Activated CD4-positive, alpha-beta T cell treated with anti-CD3 and anti-CD28 coated beads, Interleukin-2, Interleukin-6, amounts not matched to agents 100 ng/mL and 50 ng/mL, durations not matched to agents 16 hours and 8 hours (primary cell): ENCODE measurements at regions not wholly inside any gene's neighbourhood (a gene's known extent, or its start where the extent isn't known, plus 50 kb on each side); places are given as distances from the start of the nearest gene placed in this dataset.

Experiments
- DNase-seq: peaks from one replicate; pipeline ENCODE4 v3.0.0-alpha.2; 2020

DNA sequence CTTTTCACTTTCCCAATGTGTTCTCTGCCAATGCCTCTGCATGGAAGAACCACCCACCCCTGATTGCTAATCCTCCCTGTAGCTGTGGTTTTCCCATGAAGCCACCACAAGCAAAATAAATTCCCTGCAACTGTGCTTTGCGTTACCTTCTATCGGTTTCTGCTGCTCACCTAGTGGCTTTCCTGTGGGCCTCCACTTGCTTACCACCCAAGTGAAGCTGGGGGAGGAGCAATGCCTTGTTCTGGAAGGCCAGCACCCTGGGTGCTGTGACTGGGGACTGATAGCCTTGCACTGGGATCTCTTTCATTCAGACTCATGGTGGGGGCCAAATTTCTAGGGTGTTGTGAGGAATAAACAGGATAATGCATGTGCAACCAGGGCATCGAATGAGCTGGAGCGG is 56.3 kb upstream of the GDNF start:
- DNase-seq, result no peak

DNA sequence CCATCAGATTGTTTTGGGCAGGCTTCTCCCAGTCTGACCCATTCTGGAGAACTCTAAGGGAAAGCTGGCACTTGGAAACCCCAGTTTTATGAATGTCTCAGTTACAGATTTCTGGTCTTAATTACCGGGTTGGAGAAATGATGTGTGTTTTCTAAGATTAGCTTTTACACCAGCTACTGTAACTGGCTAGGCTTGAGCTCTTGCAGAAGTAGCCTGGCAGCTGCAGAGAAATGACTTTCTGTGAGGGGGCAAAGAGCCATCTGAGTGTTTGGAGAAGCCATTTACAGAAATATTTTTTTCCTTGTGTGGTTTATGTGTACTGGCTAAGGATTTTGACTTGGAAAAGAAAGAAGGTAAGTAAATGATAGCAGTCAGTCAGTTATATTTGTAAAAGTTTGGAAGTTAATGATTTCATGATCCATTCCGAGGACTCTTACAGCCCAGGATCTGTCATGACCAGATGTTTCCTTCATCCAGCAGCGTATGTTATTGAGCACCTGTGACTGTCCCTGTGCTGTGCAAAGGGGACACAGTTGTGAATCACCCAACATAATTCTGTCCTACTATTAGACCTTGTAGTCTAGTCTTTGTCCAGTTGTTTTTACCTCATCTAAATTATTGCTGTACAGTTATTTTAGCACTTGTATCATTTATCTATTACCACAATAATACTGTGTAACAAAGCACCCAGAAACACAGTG is 53.7 kb upstream of the GDNF start:
- no peak for DNase-seq

DNA sequence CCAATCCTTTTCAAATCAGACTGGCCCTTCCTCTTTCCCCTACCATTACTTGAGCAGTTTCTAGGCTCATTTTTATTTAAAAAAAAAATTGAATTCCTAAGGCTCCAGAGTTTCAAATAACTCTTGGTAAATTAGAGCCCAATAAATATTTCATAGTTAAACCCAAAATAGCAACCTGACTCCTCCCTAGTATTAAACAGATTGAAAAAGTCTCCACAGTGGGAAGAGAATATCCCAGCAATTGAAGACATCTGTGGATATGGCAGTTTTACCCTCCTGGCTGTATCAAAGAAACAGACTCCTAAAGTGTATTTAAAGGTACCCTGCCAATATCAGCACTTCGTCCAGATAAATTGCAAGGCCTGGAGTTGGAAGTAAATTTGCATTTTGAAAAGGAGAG is 52.7 kb upstream of the GDNF start:
- DNase-seq, result no peak

DNA sequence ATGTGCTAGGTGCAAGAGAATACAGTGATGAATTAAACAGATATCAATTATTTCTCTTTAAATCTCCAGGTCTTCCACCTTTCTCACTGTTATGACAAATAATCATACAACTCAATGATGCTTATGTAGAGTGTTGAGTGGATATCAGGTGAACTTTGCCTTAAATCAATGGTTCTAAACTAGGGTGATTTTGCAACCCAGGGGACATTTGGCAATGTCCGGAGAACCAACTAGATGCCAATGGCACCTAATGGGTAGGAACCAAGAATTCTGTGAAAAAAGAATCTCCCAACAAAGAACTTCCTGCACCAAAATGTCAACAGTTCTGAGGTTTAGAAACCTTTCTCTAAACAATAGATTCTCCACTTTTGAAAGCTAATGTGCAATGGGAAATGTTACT is 52.0 kb upstream of the GDNF start:
- DNase-seq, result no peak

DNA sequence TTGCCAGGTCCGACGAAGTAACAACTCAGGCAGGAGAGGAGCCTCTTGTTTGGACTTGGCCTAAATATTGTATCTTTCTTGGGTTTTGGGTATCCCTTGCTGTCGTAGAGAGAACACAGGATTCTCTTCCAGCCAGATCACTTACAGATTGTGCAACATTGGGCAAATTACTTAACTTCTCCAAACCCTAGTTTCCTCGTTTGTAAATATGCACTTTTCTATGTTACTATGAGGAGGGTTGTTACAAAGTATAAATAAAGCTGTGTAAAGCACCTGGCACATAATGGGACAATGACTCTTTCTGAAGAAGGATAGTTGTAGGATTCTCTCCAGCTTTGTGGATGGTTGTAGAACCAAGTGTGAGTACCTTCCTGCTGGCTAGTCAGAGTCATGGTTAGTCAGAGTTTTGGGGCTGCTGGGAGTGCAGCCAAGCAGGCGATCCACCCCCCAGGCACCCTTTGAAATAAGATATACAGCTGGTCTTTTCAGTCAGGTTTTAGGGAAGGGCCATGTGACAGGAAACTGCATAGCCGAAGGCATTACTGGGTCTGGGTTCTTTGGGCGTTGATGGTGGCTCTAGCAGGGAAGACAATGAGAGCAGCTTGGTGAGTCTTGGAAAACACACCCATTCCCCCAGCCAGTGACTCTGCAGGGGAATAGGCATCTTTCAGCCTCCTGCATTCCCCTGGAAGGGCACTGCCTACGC is 49.9 kb upstream of the GDNF start:
- DNase-seq, result no peak
